Hepatocyte (in vitro differentiated cells): ENCODE measurements at regions not wholly inside any gene's neighbourhood (a gene's known extent, or its start where the extent isn't known, plus 50 kb on each side); places are given as distances from the start of the nearest gene placed in this dataset.
A peak's percentile ranks its signal among the peaks of the same experiment; 100 is the strongest.
"Not testable (repeated sequence)": the region's sequence is repeated elsewhere in the genome, so short reads cannot be mapped to it uniquely, and the experiment has no call there.

ENCODE experiments used
- DNase-seq: peaks from one replicate; pipeline ENCODE4 v3.0.0-alpha.2; 2016; ENCODE audit warnings: low spot score
- H2AFZ ChIP-seq: fragments of 200-600 bp; sonication (generic); 2 replicates; pipeline ENCODE4 v1.6.0; 2016; ENCODE audit warnings: antibody characterized with exemption, mild to moderate bottlenecking
- H3K27ac ChIP-seq: fragments of 200-600 bp; sonication (generic); 2 replicates; pipeline ENCODE4 v1.5.1; 2016; ENCODE audit warnings: mild to moderate bottlenecking
- H3K27me3 ChIP-seq: fragments of 200-600 bp; sonication (generic); 2 replicates; pipeline ENCODE4 v1.6.1; 2016
- H3K36me3 ChIP-seq: fragments of 200-600 bp; sonication (generic); replicated peaks from 2 replicates; pipeline ENCODE4 v1.5.1; 2016; ENCODE audit warnings: low read depth; ENCODE audit not compliant: insufficient read depth
- H3K4me1 ChIP-seq: fragments of 200-600 bp; sonication (generic); 2 replicates; pipeline ENCODE4 v1.5.1; 2016; ENCODE audit warnings: mild to moderate bottlenecking, moderate library complexity; ENCODE audit not compliant: insufficient read depth
- H3K4me2 ChIP-seq: fragments of 200-600 bp; sonication (generic); 2 replicates; pipeline ENCODE4 v1.6.0; 2016
- H3K4me3 ChIP-seq: fragments of 200-600 bp; sonication (generic); 2 replicates; pipeline ENCODE4 v1.5.1; 2016; ENCODE audit warnings: mild to moderate bottlenecking
- H3K79me2 ChIP-seq: fragments of 200-600 bp; sonication (generic); 2 replicates; pipeline ENCODE4 v1.6.0; 2017; ENCODE audit warnings: mild to moderate bottlenecking
- H3K9me2 ChIP-seq: fragments of 200-600 bp; sonication (generic); replicated peaks from 2 replicates; pipeline ENCODE4 v1.6.0; 2017; ENCODE audit warnings: mild to moderate bottlenecking; ENCODE audit not compliant: insufficient read depth
- H3K9me3 ChIP-seq: fragments of 200-600 bp; sonication (generic); 2 replicates; pipeline ENCODE4 v1.5.1; 2016; ENCODE audit warnings: low read depth, mild to moderate bottlenecking
- H4K20me1 ChIP-seq: fragments of 200-600 bp; sonication (generic); 2 replicates; pipeline ENCODE4 v1.6.0; 2016; ENCODE audit warnings: mild to moderate bottlenecking; ENCODE audit not compliant: insufficient read depth, poor library complexity, severe bottlenecking
- CTCF ChIP-seq: fragments of 200-600 bp; sonication (generic); IDR thresholded peaks from 2 replicates; pipeline ENCODE4 v1.5.1; 2016; ENCODE audit warnings: antibody characterized with exemption, mild to moderate bottlenecking; ENCODE audit not compliant: poor library complexity
- WGBS: methylation state at CpG from one replicate; pipeline ENCODE4 v1.1.6; 2016; ENCODE audit warnings: low lambda C conversion rate; ENCODE audit errors: missing lambda C conversion rate; 5-methylcytosine and 5-hydroxymethylcytosine counted together

- not testable (repeated sequence) for H4K20me1 ChIP-seq, H3K9me2 ChIP-seq, H3K27ac ChIP-seq, H3K4me2 ChIP-seq, DNase-seq, H2AFZ ChIP-seq, H3K4me3 ChIP-seq, H3K27me3 ChIP-seq, H3K79me2 ChIP-seq, H3K36me3 ChIP-seq, H3K9me3 ChIP-seq, H3K4me1 ChIP-seq
- 96% methylated on average over 2 of the region's 5 CpGs for WGBS
Observed at GRCh38 chr6:147651-148050, 144.6 kb upstream of the DUSP22 start.

- not testable (repeated sequence) for H3K27ac ChIP-seq, H3K9me2 ChIP-seq, H3K36me3 ChIP-seq, H3K79me2 ChIP-seq, H3K4me1 ChIP-seq, H3K4me2 ChIP-seq, H3K9me3 ChIP-seq, H4K20me1 ChIP-seq, H2AFZ ChIP-seq, H3K27me3 ChIP-seq, H3K4me3 ChIP-seq
- 91% methylated on average over 54 of the region's 61 CpGs for WGBS
- peak; percentile 56 for DNase-seq
- TF ChIP-seq CTCF, result peak; percentile 45
Observed at GRCh38 chr6:148051-148984, 144.0 kb upstream of the DUSP22 start.

- not testable (repeated sequence) for H3K36me3 ChIP-seq, H3K27me3 ChIP-seq, H3K4me2 ChIP-seq, H4K20me1 ChIP-seq, H3K4me3 ChIP-seq, DNase-seq, H3K9me3 ChIP-seq, H3K4me1 ChIP-seq, H3K79me2 ChIP-seq, H3K9me2 ChIP-seq, H3K27ac ChIP-seq, H2AFZ ChIP-seq
- 75% methylated on average over 1 of the region's 1 CpG for WGBS
Observed at GRCh38 chr6:150147-150546, 142.1 kb upstream of the DUSP22 start.

- H2AFZ ChIP-seq, H4K20me1 ChIP-seq, H3K79me2 ChIP-seq, H3K36me3 ChIP-seq, H3K27ac ChIP-seq, H3K4me3 ChIP-seq, H3K4me1 ChIP-seq, H3K9me3 ChIP-seq, DNase-seq, H3K4me2 ChIP-seq, H3K9me2 ChIP-seq, H3K27me3 ChIP-seq: not testable (repeated sequence)
- WGBS, result 61% methylated on average over 3 of the region's 3 CpGs
Observed at GRCh38 chr6:152436-152835, 139.9 kb upstream of the DUSP22 start.

- not testable (repeated sequence) for H3K79me2 ChIP-seq, DNase-seq, H4K20me1 ChIP-seq, H2AFZ ChIP-seq, H3K27ac ChIP-seq, H3K9me2 ChIP-seq, H3K9me3 ChIP-seq, H3K4me2 ChIP-seq, H3K4me3 ChIP-seq, H3K4me1 ChIP-seq, H3K36me3 ChIP-seq, H3K27me3 ChIP-seq
- 29% methylated on average over 2 of the region's 2 CpGs for WGBS
Observed at GRCh38 chr6:153026-153425, 139.3 kb upstream of the DUSP22 start.

- H3K9me3 ChIP-seq, H3K4me3 ChIP-seq, H3K79me2 ChIP-seq, H3K36me3 ChIP-seq, H3K4me1 ChIP-seq, H4K20me1 ChIP-seq, H2AFZ ChIP-seq, H3K27me3 ChIP-seq, DNase-seq, H3K27ac ChIP-seq, H3K9me2 ChIP-seq, H3K4me2 ChIP-seq: not testable (repeated sequence)
- WGBS, result 60% methylated on average over 3 of the region's 3 CpGs
Observed at GRCh38 chr6:153867-154266, 138.4 kb upstream of the DUSP22 start.

GRCh38 chr6:154321-155092, 137.8 kb upstream of the DUSP22 start:
- H3K27me3 ChIP-seq, H3K4me2 ChIP-seq, H3K79me2 ChIP-seq, H2AFZ ChIP-seq, H3K27ac ChIP-seq, H3K9me2 ChIP-seq, H3K9me3 ChIP-seq, DNase-seq, H3K36me3 ChIP-seq, H3K4me3 ChIP-seq, H3K4me1 ChIP-seq, H4K20me1 ChIP-seq: not testable (repeated sequence)
- WGBS, result 70% methylated on average over 9 of the region's 9 CpGs
